OCI-LY7 (cell line): ENCODE measurements at regions not wholly inside any gene's neighbourhood (a gene's known extent, or its start where the extent isn't known, plus 50 kb on each side); places are given as distances from the start of the nearest gene placed in this dataset.

Experiments used
- EZH2phosphoT487 ChIP-seq: fragments of 200-600 bp; sonication (generic); IDR thresholded peaks from 2 replicates; pipeline ENCODE4 v1.6.1; 2018; ENCODE audit warnings: low read depth, borderline replicate concordance, mild to moderate bottlenecking, mixed run types, antibody characterized with exemption, low read length, moderate library complexity, mixed read lengths
- TF ChIP-seq, protein P1 (sequence below): fragments of 200-600 bp; sonication (generic); conservative IDR thresholded peaks from 2 replicates; pipeline ENCODE4 v1.5.1; 2014; ENCODE audit warnings: mild to moderate bottlenecking, antibody characterized with exemption, low read length, moderate library complexity, mixed read lengths

DNA sequence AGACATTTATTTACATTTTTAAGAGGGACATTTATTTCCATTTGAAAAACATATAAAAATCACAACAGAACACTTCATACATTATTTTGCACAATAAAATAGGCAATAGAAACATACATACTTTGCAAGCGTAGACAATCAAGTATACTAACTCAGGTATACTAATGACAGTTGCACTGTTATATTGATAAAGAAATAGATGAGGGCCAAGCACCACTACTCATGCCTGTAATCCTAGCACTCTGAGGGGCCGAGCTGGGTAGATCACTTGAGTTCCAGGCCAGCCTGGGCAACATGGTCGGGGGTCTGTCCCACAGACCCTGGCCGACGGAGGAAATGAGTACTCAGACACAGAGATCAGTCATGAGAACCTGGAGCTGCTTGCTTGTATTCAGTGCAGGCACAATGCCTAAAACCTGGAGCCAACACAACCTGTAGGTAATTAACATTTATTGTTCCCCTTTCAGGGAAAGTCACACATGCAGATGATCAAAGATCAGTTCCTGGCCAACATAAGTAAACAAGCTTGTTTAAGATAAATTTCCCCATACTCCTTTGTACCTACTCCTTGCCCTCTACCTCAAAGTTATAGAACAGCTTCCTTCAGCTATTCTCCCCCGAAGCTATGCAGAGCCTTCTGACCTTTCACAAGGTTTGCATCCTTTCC lies 1960.2 kb downstream of the SUCLG1 start:
- TF ChIP-seq, protein P1, sequence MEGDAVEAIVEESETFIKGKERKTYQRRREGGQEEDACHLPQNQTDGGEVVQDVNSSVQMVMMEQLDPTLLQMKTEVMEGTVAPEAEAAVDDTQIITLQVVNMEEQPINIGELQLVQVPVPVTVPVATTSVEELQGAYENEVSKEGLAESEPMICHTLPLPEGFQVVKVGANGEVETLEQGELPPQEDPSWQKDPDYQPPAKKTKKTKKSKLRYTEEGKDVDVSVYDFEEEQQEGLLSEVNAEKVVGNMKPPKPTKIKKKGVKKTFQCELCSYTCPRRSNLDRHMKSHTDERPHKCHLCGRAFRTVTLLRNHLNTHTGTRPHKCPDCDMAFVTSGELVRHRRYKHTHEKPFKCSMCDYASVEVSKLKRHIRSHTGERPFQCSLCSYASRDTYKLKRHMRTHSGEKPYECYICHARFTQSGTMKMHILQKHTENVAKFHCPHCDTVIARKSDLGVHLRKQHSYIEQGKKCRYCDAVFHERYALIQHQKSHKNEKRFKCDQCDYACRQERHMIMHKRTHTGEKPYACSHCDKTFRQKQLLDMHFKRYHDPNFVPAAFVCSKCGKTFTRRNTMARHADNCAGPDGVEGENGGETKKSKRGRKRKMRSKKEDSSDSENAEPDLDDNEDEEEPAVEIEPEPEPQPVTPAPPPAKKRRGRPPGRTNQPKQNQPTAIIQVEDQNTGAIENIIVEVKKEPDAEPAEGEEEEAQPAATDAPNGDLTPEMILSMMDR, result no peak
- TF ChIP-seq EZH2phosphoT487, result no peak
